Neural progenitor cell (in vitro differentiated cells): ENCODE measurements at regions not wholly inside any gene's neighbourhood (a gene's known extent, or its start where the extent isn't known, plus 50 kb on each side); places are given as distances from the start of the nearest gene placed in this dataset.

ENCODE experiments used
- CTCF ChIP-seq: fragments of 200-600 bp; sonication (generic); IDR thresholded peaks from 2 replicates; pipeline ENCODE4 v1.5.1; 2017; ENCODE audit warnings: antibody characterized with exemption, mild to moderate bottlenecking
- EZH2 ChIP-seq: fragments of 200-600 bp; sonication (generic); IDR thresholded peaks from 2 replicates; pipeline ENCODE4 v1.6.1; 2017; ENCODE audit warnings: antibody characterized with exemption, mild to moderate bottlenecking, moderate library complexity
- EZH2phosphoT487 ChIP-seq: fragments of 200-600 bp; sonication (generic); IDR thresholded peaks from 2 replicates; pipeline ENCODE4 v1.6.1; 2017; ENCODE audit warnings: antibody characterized with exemption

GRCh38 chr13:82912564-82912963, 969.7 kb downstream of the SLITRK1 start:
- TF ChIP-seq CTCF: no peak
- no peak for TF ChIP-seq EZH2
- no peak for TF ChIP-seq EZH2phosphoT487
